ENCODE measurements at regions not wholly inside any gene's neighbourhood (a gene's known extent, or its start where the extent isn't known, plus 50 kb on each side); places are given as distances from the start of the nearest gene placed in this dataset.

GRCh38 chr16:85525420-85526184 lies 87.5 kb upstream of the GSE1 start:
- intact Hi-C loops (cut with micrococcal nuclease), result loop anchor here in 1 of 2 donors (2.0 to 5.0 kb wide), 2 partner anchors 29 to 42 kb away; no protein-coding TSS in a partner anchor
- peak overlapping the region; percentile 51 for H2AFZ ChIP-seq (ENCODE audit: insufficient read depth, low read depth, low read length, poor library complexity, severe bottlenecking)
- Mint-ChIP-seq H3K27ac (peak overlapping the region in 5 of 7 donors; percentile 50 to 85 (median 79)), H3K4me3 (peak overlapping the region; percentile 12 to 42), H3K27me3 (ENCODE audit: low read depth in 3 of 3) (peaks cover 5 to 10% (median 9%) of the 10 kb centered on the region in 3 donors), H3K9me3 (peaks cover 0 to 2% (median 0%) of the 10 kb centered on the region in 7 donors), H3K4me1 (peaks cover 32% of the 10 kb centered on the region), H3K36me3 (no peaks in the 10 kb centered on the region)
- peak overlapping the region; percentile 59 for H3K9ac ChIP-seq (ENCODE audit: insufficient read depth, low read length, poor library complexity, severe bottlenecking)
- H3K79me2 ChIP-seq (ENCODE audit: insufficient read depth, low read length), result no peaks in the 10 kb centered on the region
- 97% methylated on average over 6 of the region's 12 CpGs for WGBS (ENCODE audit: insufficient coverage)
- H3K4me3 ChIP-seq (replicated peaks in 1 of 3; ENCODE audit: low read depth in 2 of 3, low read length in 3 of 3), result peak overlapping the region in 2 of 3 experiments; percentile 20 to 66
- DNase-seq, result peak in 2 of 3 donors; percentile 59 to 82
- H3K9me3 ChIP-seq (replicated peaks in 1 of 2; ENCODE audit: control insufficient read depth in 1 of 2, insufficient read depth in 1 of 2, low read length in 2 of 2), result no peaks in the 10 kb centered on the region
- H3K27ac ChIP-seq (ENCODE audit: low read depth in 1 of 2, low read length in 2 of 2), result peak overlapping the region; percentile 43 to 78
- H3K4me2 ChIP-seq (replicated peaks; ENCODE audit: extremely low read depth, low read length, poor library complexity, severe bottlenecking), result peak overlapping the region; percentile 70
- H3K27me3 ChIP-seq (ENCODE audit: control insufficient read depth in 2 of 2, insufficient read depth in 2 of 2, low read length in 2 of 2), result no peaks in the 10 kb centered on the region
- no peaks in the 10 kb centered on the region for H4K20me1 ChIP-seq (ENCODE audit: insufficient read depth, low read length)
- H3K36me3 ChIP-seq (replicated peaks in 1 of 2; ENCODE audit: control insufficient read depth in 1 of 2, insufficient read depth in 2 of 2, low read length in 2 of 2), result no peaks in the 10 kb centered on the region
- peaks cover 25 to 40% of the 10 kb centered on the region in 2 donors for H3K4me1 ChIP-seq (ENCODE audit: control insufficient read depth in 1 of 2, insufficient read depth in 2 of 2, low read length in 2 of 2)
- no peak for TF ChIP-seq CTCF (IDR thresholded peaks at IDR 0.05)

- Histone ChIP-seq H3K27ac (ENCODE audit: low read depth in 1 of 2, low read length in 2 of 2) (no peak overlapping the region), H3K36me3 (replicated peaks in 1 of 2; ENCODE audit: control insufficient read depth in 1 of 2, insufficient read depth in 2 of 2, low read length in 2 of 2) (no peaks in the 10 kb centered on the region), H3K4me2 (replicated peaks; ENCODE audit: extremely low read depth, low read length, poor library complexity, severe bottlenecking) (no peak overlapping the region), H2AFZ (ENCODE audit: insufficient read depth, low read depth, low read length, poor library complexity, severe bottlenecking) (no peak overlapping the region), H3K4me1 (ENCODE audit: control insufficient read depth in 1 of 2, insufficient read depth in 2 of 2, low read length in 2 of 2) (peaks cover 25 to 40% of the 10 kb centered on the region in 2 donors), H3K9me3 (replicated peaks in 1 of 2; ENCODE audit: control insufficient read depth in 1 of 2, insufficient read depth in 1 of 2, low read length in 2 of 2) (no peaks in the 10 kb centered on the region), H4K20me1 (ENCODE audit: insufficient read depth, low read length) (no peaks in the 10 kb centered on the region), H3K4me3 (replicated peaks in 1 of 3; ENCODE audit: low read depth in 2 of 3, low read length in 3 of 3) (no peak overlapping the region), H3K27me3 (ENCODE audit: control insufficient read depth in 2 of 2, insufficient read depth in 2 of 2, low read length in 2 of 2) (no peaks in the 10 kb centered on the region), H3K9ac (ENCODE audit: insufficient read depth, low read length, poor library complexity, severe bottlenecking) (no peak overlapping the region), H3K79me2 (ENCODE audit: insufficient read depth, low read length) (no peaks in the 10 kb centered on the region)
- Mint-ChIP-seq H3K27ac (no peak overlapping the region), H3K4me3 (no peak overlapping the region), H3K4me1 (peaks cover 32% of the 10 kb centered on the region), H3K9me3 (peaks cover 0 to 2% (median 0%) of the 10 kb centered on the region in 7 donors), H3K36me3 (no peaks in the 10 kb centered on the region), H3K27me3 (ENCODE audit: low read depth in 3 of 3) (peaks cover 5 to 10% (median 7%) of the 10 kb centered on the region in 3 donors)
- DNase-seq, result no peak
- no peak for TF ChIP-seq CTCF (IDR thresholded peaks at IDR 0.05)
- 97% methylated on average over 15 of the region's 20 CpGs for WGBS (ENCODE audit: insufficient coverage)
- intact Hi-C loops (cut with micrococcal nuclease), result loop anchor here in 1 of 2 donors (5.0 kb wide), 1 partner anchor 41 kb away; no protein-coding TSS in a partner anchor
These were observed 86.7 kb upstream of the GSE1 start for GRCh38 chr16:85526185-85526974.

Data from CD14-positive monocyte (primary cell).